AG10803 (cell line): ENCODE measurements at regions not wholly inside any gene's neighbourhood (a gene's known extent, or its start where the extent isn't known, plus 50 kb on each side); places are given as distances from the start of the nearest gene placed in this dataset.

ENCODE experiments used
- DNase-seq: peaks from one replicate; pipeline ENCODE4 v3.0.0; 2010; ENCODE audit warnings: low read depth
- H3K4me3 ChIP-seq: 2 replicates; pipeline ENCODE4 v1.5.1; 2011; ENCODE audit warnings: mild to moderate bottlenecking, low read length, control low read depth
- TF ChIP-seq, protein P1 (sequence below): conservative IDR thresholded peaks from 2 replicates; pipeline ENCODE4 v1.5.1; 2011; ENCODE audit warnings: mild to moderate bottlenecking, low read length, control low read depth, inconsistent platforms

DNA sequence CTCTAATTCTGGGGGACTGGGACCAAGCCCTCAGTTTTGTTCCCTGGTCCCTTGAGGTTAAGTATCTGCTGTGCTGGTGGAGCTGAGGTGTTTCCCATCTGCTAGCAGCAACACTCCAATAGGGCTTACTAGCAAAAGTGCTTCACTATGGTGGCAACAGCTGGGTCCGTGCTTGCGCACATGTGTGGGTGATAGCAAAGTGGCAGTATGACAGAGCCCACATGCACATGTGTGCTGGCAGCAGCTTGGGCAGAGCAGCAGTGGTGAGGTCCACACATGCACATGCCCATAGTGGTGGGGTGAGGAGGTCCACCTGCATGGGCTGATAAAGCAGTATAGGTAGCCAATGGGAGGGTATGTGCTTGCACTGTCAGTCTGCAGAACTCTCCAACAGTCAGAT lies 1723.7 kb downstream of the SUCLG1 start:
- TF ChIP-seq, protein P1, sequence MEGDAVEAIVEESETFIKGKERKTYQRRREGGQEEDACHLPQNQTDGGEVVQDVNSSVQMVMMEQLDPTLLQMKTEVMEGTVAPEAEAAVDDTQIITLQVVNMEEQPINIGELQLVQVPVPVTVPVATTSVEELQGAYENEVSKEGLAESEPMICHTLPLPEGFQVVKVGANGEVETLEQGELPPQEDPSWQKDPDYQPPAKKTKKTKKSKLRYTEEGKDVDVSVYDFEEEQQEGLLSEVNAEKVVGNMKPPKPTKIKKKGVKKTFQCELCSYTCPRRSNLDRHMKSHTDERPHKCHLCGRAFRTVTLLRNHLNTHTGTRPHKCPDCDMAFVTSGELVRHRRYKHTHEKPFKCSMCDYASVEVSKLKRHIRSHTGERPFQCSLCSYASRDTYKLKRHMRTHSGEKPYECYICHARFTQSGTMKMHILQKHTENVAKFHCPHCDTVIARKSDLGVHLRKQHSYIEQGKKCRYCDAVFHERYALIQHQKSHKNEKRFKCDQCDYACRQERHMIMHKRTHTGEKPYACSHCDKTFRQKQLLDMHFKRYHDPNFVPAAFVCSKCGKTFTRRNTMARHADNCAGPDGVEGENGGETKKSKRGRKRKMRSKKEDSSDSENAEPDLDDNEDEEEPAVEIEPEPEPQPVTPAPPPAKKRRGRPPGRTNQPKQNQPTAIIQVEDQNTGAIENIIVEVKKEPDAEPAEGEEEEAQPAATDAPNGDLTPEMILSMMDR, result no peak
- DNase-seq, result no peak
- H3K4me3 ChIP-seq, result no peak overlapping the region

DNA sequence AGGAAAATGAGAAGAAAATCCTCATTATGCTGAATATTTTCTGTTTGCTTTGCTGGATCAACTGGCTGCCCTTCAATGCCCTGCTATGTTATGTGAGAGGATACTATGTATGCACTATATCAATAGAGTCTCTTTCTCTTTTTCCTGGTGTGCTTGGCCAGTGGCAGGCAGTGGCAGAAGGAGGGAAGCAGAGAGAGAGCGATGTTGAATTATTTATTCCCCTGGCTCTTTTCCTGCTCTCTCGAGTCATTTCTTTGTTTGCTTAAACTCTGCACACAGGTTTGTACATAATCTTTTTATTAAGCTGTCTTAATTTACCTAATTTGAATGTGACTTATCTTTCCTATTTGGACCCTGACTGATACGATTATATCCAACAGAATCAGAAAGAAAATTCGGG lies 1727.3 kb downstream of the SUCLG1 start:
- TF ChIP-seq, protein P1, result no peak
- no peak for DNase-seq
- H3K4me3 ChIP-seq, result no peak overlapping the region

DNA sequence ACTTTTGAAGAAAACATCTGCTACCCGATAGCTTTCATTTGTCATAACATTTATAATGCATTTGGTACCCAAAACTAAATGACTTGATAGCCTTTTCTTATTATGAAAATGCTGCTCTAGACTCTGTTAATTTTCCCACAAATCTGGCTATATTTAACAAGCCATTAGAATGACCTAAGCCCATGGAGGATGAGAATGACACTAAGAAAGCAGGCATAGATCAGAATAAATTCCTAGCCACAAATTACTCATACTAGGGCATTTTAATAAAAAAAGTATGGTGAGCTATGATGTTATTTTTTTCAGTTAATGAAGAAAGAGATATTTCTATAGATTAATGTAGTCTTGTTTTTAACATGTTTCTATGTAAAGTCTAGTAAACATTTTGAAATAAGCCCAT lies 1728.3 kb downstream of the SUCLG1 start:
- no peak overlapping the region for H3K4me3 ChIP-seq
- no peak for DNase-seq
- TF ChIP-seq, protein P1, result no peak

DNA sequence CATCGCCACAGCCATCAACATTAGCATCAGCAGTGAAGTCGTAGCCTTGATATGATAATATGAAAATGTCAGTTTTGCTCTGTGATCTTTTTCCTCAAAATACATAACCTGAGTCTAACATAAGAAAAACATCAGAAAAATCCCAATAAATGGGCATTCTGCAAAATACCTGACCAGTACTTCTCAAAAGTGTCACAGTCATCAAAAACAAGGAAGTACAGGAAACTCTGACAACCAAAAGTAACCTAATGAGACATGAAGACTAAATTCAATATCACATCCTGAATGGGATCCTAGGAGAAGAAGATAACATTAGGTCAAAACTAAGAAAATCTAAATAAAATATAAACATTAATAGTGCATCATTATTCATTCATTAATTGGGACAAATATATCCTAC lies 1731.0 kb downstream of the SUCLG1 start:
- TF ChIP-seq, protein P1, result no peak
- no peak overlapping the region for H3K4me3 ChIP-seq
- no peak for DNase-seq

DNA sequence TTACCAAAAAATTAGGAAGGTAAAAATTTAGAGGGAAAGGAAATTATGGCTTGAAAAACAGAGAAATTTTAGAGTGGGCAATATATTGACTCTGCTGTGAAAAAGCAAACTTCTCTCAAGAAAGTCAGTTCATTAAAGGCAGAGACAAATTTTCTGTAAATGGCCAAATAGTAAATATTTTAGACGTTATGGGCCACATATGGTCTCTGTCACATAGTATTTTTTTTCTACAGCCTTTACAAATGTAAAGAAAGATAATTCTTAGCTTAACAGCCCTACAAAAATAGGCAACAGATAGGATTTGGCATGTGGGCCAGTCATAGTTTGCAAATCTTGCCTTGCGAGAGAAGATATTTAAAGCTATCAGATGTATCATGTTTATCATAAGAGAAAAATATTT lies 1750.4 kb downstream of the SUCLG1 start:
- DNase-seq, result no peak
- no peak overlapping the region for H3K4me3 ChIP-seq
- TF ChIP-seq, protein P1, result no peak

DNA sequence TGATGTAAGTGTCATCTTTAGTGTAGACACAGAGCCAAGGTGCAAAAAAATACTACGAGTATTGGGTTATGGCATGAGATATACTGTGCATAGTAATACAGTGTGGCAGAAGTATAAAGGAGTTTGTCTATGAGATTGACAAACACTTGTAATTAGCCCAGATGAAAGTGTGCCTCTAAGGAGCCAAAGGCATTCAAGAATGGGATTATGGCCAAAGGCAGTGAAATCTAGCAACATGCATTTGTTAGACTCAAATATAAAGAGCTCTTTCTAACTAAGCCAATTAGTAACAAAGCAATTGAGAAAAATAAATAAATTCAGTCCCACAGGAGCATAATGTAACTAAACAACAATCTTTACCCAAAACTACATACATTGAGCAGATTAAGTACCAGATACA lies 1761.8 kb downstream of the SUCLG1 start:
- H3K4me3 ChIP-seq, result no peak overlapping the region
- TF ChIP-seq, protein P1, result no peak
- DNase-seq, result no peak

DNA sequence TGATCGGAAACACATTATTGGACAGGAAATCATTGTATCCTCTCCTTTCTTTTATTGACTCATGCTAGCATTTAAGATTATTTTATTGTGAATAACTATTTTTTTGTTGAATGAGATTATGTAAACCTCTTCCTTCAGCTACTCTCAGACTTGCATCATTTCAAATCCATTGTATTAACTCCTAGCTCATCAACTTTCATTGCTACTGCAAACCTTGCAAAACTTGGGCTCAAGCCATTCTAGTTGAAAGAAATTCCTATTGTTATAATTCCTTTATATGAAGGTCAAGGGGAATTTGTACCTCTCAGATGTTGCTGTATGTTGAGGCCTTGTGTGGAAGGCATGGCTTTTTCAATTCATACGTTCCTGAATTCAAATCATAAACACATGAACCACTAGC lies 1764.6 kb downstream of the SUCLG1 start:
- DNase-seq, result no peak
- H3K4me3 ChIP-seq, result no peak overlapping the region
- TF ChIP-seq, protein P1, result no peak
